Breast epithelium (tissue), 4 donors: ENCODE measurements at regions not wholly inside any gene's neighbourhood (a gene's known extent, or its start where the extent isn't known, plus 50 kb on each side); places are given as distances from the start of the nearest gene placed in this dataset.

Experiments used
- DNase-seq, 2 donors: peaks; one replicate each; pipeline ENCODE4 v3.0.0-alpha.2; 2019; ENCODE audit warnings: low spot score in 2 of 2
- H3K27ac ChIP-seq, 2 donors: fragments of 200-600 bp; sonication (generic) in 1 of 2; one replicate each; pipeline ENCODE4 v1.5.1; 2016 to 2019; ENCODE audit warnings: mild to moderate bottlenecking in 1 of 2
- H3K27me3 ChIP-seq, 2 donors: fragments of 200-600 bp; sonication (generic) in 1 of 2; one replicate each; pipeline versions ENCODE4 v1.5.1 to v1.6.0; 2017 to 2019; ENCODE audit warnings: control low read depth in 1 of 2, mild to moderate bottlenecking in 1 of 2
- H3K36me3 ChIP-seq: fragments of 200-600 bp; one replicate; pipeline ENCODE4 v1.5.1; 2019
- H3K4me1 ChIP-seq, 2 donors: fragments of 200-600 bp; sonication (generic); one replicate each; pipeline ENCODE4 v1.5.1; 2016 to 2019; ENCODE audit warnings: control low read depth in 1 of 2
- H3K4me3 ChIP-seq, 3 donors: fragments of 200-600 bp; sonication (generic); 1 replicate in 2 of 3; 2 replicates in 1 of 3; pipeline ENCODE4 v1.5.1; 2016 to 2019; ENCODE audit warnings: mild to moderate bottlenecking in 3 of 3, moderate library complexity in 2 of 3
- H3K9me3 ChIP-seq, 2 donors: fragments of 200-600 bp; sonication (generic) in 1 of 2; one replicate each; pipeline ENCODE4 v1.5.1; 2016 to 2019; ENCODE audit warnings: control low read depth in 1 of 2
- CTCF ChIP-seq, 3 donors: fragments of 450-650 bp; IDR thresholded peaks; one replicate each; pipeline ENCODE4 v1.5.1; 2016 to 2017; ENCODE audit warnings: antibody characterized with exemption in 3 of 3, mild to moderate bottlenecking in 3 of 3, moderate library complexity in 3 of 3
- POLR2A ChIP-seq: fragments of 450-650 bp; IDR thresholded peaks from one replicate; pipeline ENCODE4 v1.6.1; 2016; ENCODE audit warnings: antibody characterized with exemption, mild to moderate bottlenecking, moderate library complexity
- POLR2AphosphoS5 ChIP-seq, 3 donors: sonication (generic); formaldehyde crosslinking; IDR thresholded peaks; one replicate each; pipeline ENCODE4 v1.6.1; 2017; ENCODE audit warnings: antibody characterized with exemption in 3 of 3
- intact Hi-C: fragments of 100-400 bp; cut with DNase I; formaldehyde crosslinking; loops from one replicate; pipeline ENCODE4 v1.15.1; 2023; ENCODE audit warnings: low total_unique reads

GRCh38 chr4:152011469-152011868 lies 250.7 kb upstream of the GATB start:
- no peak overlapping the region for H3K4me3 ChIP-seq
- intact Hi-C loops, result no loop called here
- no peaks in the 10 kb centered on the region for H3K36me3 ChIP-seq
- H3K9me3 ChIP-seq, result no peaks in the 10 kb centered on the region
- no peaks in the 10 kb centered on the region for H3K27me3 ChIP-seq
- no peak for TF ChIP-seq POLR2AphosphoS5 (IDR thresholded peaks at IDR 0.05)
- TF ChIP-seq POLR2A, result no peak
- no peak overlapping the region for H3K27ac ChIP-seq
- H3K4me1 ChIP-seq, result no peaks in the 10 kb centered on the region
- DNase-seq, result no peak

GRCh38 chr4:152010710-152011079 lies 249.9 kb upstream of the GATB start:
- TF ChIP-seq POLR2A, result no peak
- no peak for TF ChIP-seq CTCF (IDR thresholded peaks at IDR 0.05)

GRCh38 chr4:152009983-152010709 lies 249.3 kb upstream of the GATB start:
- TF ChIP-seq POLR2AphosphoS5 (IDR thresholded peaks at IDR 0.05) (no peak), POLR2A (no peak), CTCF (IDR thresholded peaks at IDR 0.05) (no peak)
- H3K27me3 ChIP-seq, result no peaks in the 10 kb centered on the region
- H3K36me3 ChIP-seq, result no peaks in the 10 kb centered on the region
- no peak overlapping the region for H3K4me3 ChIP-seq
- no peak for DNase-seq
- H3K4me1 ChIP-seq, result no peaks in the 10 kb centered on the region
- no peaks in the 10 kb centered on the region for H3K9me3 ChIP-seq
- no peak overlapping the region for H3K27ac ChIP-seq
- intact Hi-C loops, result no loop called here

More at GRCh38 chr4:152010710-152011079, 249.9 kb upstream of the GATB start:
- Histone ChIP-seq H3K9me3 (no peaks in the 10 kb centered on the region), H3K27ac (no peak overlapping the region), H3K4me1 (no peaks in the 10 kb centered on the region), H3K36me3 (no peaks in the 10 kb centered on the region), H3K27me3 (no peaks in the 10 kb centered on the region), H3K4me3 (no peak overlapping the region)
- no peak for DNase-seq
- intact Hi-C loops, result no loop called here

DNA sequence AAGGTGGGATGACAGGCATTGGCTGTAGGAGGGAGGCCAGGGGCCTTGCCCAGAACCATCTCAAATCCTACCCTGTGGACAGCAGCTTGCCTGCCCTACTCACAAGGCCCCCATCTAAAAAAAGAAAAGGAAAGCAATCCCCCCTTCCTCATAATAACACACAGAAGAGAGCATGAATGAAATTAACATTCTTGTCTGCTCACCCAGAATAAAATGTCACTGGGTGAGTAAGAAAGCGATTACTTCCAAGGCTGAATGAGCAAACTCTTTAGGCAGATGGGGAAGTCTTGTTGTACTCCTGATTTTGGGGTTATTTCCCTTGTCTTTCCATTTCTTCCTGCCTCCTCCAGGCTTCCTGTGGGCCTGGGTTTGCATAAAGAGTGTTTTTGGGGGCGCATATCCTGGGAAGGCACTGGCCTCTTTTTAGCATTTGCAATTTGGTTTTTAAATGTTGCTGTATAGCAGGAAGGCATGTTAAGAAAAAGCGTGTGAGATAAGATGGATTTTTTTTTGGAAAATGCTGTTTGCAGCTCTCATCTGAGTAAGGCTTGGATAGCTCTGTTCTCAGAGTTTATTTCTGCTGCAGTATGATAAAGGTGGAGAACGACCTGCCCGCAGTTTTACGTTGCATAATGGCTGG lies 248.3 kb upstream of the GATB start:
- no peaks in the 10 kb centered on the region for H3K9me3 ChIP-seq
- H3K36me3 ChIP-seq, result no peaks in the 10 kb centered on the region
- no peak for TF ChIP-seq CTCF (IDR thresholded peaks at IDR 0.05)
- DNase-seq, result no peak
- no peaks in the 10 kb centered on the region for H3K27me3 ChIP-seq
- intact Hi-C loops, result no loop called here
- no peak overlapping the region for H3K4me3 ChIP-seq
- no peak overlapping the region for H3K27ac ChIP-seq
- H3K4me1 ChIP-seq, result no peaks in the 10 kb centered on the region

DNA sequence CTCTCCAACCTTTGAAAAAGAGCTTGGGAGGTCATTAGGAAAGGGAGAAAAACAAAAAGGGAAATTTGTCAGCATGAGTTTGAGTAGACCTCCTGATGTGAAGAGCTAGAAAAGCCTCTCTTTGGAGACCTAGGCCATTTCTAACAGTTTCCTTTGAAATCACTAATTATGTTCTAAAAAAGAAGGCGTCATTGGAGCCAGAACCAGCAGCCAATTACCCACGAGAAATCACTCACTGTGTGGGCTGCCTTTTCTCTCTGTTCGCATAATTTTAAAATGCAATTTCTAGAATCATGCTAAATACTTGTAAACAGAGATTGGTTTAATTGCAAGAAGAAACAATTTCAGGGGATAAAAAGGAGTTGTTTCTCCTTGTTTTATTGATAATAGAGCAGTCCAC lies 246.3 kb upstream of the GATB start:
- Histone ChIP-seq H3K36me3 (no peaks in the 10 kb centered on the region), H3K4me3 (no peak overlapping the region), H3K27ac (no peak overlapping the region), H3K27me3 (no peaks in the 10 kb centered on the region), H3K4me1 (no peaks in the 10 kb centered on the region), H3K9me3 (no peaks in the 10 kb centered on the region)
- no peak for DNase-seq
- intact Hi-C loops, result no loop called here
- TF ChIP-seq POLR2A (no peak), CTCF (IDR thresholded peaks at IDR 0.05) (no peak), POLR2AphosphoS5 (IDR thresholded peaks at IDR 0.05) (no peak)
